HG03439 (cell line): ENCODE measurements at regions not wholly inside any gene's neighbourhood (a gene's known extent, or its start where the extent isn't known, plus 50 kb on each side); places are given as distances from the start of the nearest gene placed in this dataset.
A peak's percentile ranks its signal among the peaks of the same experiment; 100 is the strongest.

Experiments used
- ATAC-seq: cut with Tn5 transposase; IDR thresholded peaks from one replicate; pipeline ENCODE4 v1.9.1; 2021; ENCODE audit warnings: mild to moderate bottlenecking, moderate library complexity; ENCODE audit not compliant: unreplicated experiment

GRCh38 chr18:73923866-73924265 lies 223.8 kb downstream of the FBXO15 start:
- no peak for ATAC-seq

GRCh38 chr18:73920033-73920432 lies 227.6 kb downstream of the FBXO15 start:
- no peak for ATAC-seq

- no peak for ATAC-seq
Observed at GRCh38 chr18:73918816-73919215, 228.8 kb downstream of the FBXO15 start.

GRCh38 chr18:73917046-73917445 lies 230.6 kb downstream of the FBXO15 start:
- no peak for ATAC-seq

- no peak for ATAC-seq
Observed at GRCh38 chr18:73913505-73913904, 234.1 kb downstream of the FBXO15 start.

GRCh38 chr18:73908323-73908722 lies 239.3 kb downstream of the FBXO15 start:
- ATAC-seq = no peak

- ATAC-seq = no peak
Observed at GRCh38 chr18:73901566-73901965, 246.1 kb downstream of the FBXO15 start.

GRCh38 chr18:73901151-73901550 lies 246.5 kb downstream of the FBXO15 start:
- no peak for ATAC-seq

GRCh38 chr18:73900106-73900835 lies 247.4 kb downstream of the FBXO15 start:
- no peak for ATAC-seq

GRCh38 chr18:73897517-73897916 lies 250.1 kb downstream of the FBXO15 start:
- ATAC-seq = no peak

- ATAC-seq = peak; percentile 79
Observed at GRCh38 chr18:73896685-73897084, 250.9 kb downstream of the FBXO15 start.

- ATAC-seq = no peak
Observed at GRCh38 chr18:73895701-73896100, 251.9 kb downstream of the FBXO15 start.

- ATAC-seq = no peak
Observed at GRCh38 chr18:73893880-73894279, 253.8 kb downstream of the FBXO15 start.

- ATAC-seq = no peak
Observed at GRCh38 chr18:73891572-73892421, 255.8 kb downstream of the FBXO15 start.

GRCh38 chr18:73888565-73888964 lies 259.1 kb downstream of the FBXO15 start:
- ATAC-seq = no peak

GRCh38 chr18:73887801-73888200 lies 259.8 kb downstream of the FBXO15 start:
- ATAC-seq = no peak

- no peak for ATAC-seq
Observed at GRCh38 chr18:73884868-73885267, 262.8 kb downstream of the FBXO15 start.

- ATAC-seq = no peak
Observed at GRCh38 chr18:73881396-73881917, 266.2 kb downstream of the FBXO15 start.

- no peak for ATAC-seq
Observed at GRCh38 chr18:73880387-73880786, 267.2 kb downstream of the FBXO15 start.

GRCh38 chr18:73879766-73880165 lies 267.9 kb downstream of the FBXO15 start:
- ATAC-seq = no peak

- no peak for ATAC-seq
Observed at GRCh38 chr18:73879328-73879727, 268.3 kb downstream of the FBXO15 start.

- no peak for ATAC-seq
Observed at GRCh38 chr18:73869182-73869581, 278.5 kb downstream of the FBXO15 start.
